ENCODE measurements at regions not wholly inside any gene's neighbourhood (a gene's known extent, or its start where the extent isn't known, plus 50 kb on each side); places are given as distances from the start of the nearest gene placed in this dataset.

DNA sequence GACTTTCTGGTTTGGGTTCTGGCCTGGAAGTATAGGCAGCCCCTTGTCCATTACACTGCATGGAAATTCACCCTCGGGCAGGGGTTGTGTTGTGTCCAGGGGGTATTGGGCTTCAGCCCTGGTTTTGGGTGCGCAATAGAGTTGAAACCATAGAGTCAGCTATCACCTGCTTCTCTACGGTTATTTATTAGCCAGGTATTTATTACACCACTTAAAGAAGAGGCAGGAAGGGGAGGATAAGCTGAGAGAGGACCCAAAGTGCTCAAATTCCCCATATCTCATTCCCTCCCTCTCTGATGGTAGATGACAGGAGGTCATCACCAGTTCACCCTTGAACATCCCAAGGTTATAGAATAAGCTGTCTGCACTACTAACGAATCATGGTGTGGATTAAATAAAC, 133.4 kb downstream of the HRH4 start:
- TF ChIP-seq POLR2A (IDR thresholded peaks at IDR 0.05), result no peak
- TF ChIP-seq, protein P1, sequence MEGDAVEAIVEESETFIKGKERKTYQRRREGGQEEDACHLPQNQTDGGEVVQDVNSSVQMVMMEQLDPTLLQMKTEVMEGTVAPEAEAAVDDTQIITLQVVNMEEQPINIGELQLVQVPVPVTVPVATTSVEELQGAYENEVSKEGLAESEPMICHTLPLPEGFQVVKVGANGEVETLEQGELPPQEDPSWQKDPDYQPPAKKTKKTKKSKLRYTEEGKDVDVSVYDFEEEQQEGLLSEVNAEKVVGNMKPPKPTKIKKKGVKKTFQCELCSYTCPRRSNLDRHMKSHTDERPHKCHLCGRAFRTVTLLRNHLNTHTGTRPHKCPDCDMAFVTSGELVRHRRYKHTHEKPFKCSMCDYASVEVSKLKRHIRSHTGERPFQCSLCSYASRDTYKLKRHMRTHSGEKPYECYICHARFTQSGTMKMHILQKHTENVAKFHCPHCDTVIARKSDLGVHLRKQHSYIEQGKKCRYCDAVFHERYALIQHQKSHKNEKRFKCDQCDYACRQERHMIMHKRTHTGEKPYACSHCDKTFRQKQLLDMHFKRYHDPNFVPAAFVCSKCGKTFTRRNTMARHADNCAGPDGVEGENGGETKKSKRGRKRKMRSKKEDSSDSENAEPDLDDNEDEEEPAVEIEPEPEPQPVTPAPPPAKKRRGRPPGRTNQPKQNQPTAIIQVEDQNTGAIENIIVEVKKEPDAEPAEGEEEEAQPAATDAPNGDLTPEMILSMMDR (IDR thresholded peaks at IDR 0.05), result no peak

Measured in suprapubic skin (tissue), 3 donors.